Spleen (tissue), 11 donors: ENCODE measurements at regions not wholly inside any gene's neighbourhood (a gene's known extent, or its start where the extent isn't known, plus 50 kb on each side); places are given as distances from the start of the nearest gene placed in this dataset.

Source experiments
- DNase-seq: peaks from one replicate; pipeline ENCODE4 v3.0.0-alpha.2; 2020
- H3K27ac ChIP-seq, 8 donors: fragments of 200-600 bp; sonication (generic) in 7 of 8; 1 replicate in 4 of 8; 2 replicates in 4 of 8; pipeline versions ENCODE4 v1.5.0 to v1.8.0; 2016 to 2021; ENCODE audit warnings: inconsistent platforms in 4 of 8, mild to moderate bottlenecking in 4 of 8, moderate library complexity in 1 of 8
- H3K27me3 ChIP-seq, 7 donors: fragments of 200-600 bp; sonication (generic) in 6 of 7; replicated peaks in 1 of 7; 1 replicate in 4 of 7; 2 replicates in 3 of 7; pipeline versions ENCODE4 v1.5.0 to v1.8.0; 2016 to 2021; ENCODE audit warnings: inconsistent platforms in 3 of 7, mild to moderate bottlenecking in 1 of 7
- H3K36me3 ChIP-seq, 6 donors: fragments of 200-600 bp; sonication (generic) in 5 of 6; 1 replicate in 4 of 6; 2 replicates in 2 of 6; pipeline versions ENCODE4 v1.5.0 to v1.8.0; 2016 to 2021; ENCODE audit warnings: inconsistent platforms in 2 of 6
- H3K4me1 ChIP-seq, 6 donors: fragments of 200-600 bp; sonication (generic) in 5 of 6; 1 replicate in 3 of 6; 2 replicates in 3 of 6; pipeline versions ENCODE4 v1.5.0 to v1.8.0; 2016 to 2021; ENCODE audit warnings: inconsistent platforms in 3 of 6
- H3K4me3 ChIP-seq, 8 donors: fragments of 200-600 bp; sonication (generic) in 7 of 8; 1 replicate in 4 of 8; 2 replicates in 4 of 8; pipeline versions ENCODE4 v1.5.0 to v1.8.0; 2016 to 2021; ENCODE audit warnings: inconsistent platforms in 4 of 8, mild to moderate bottlenecking in 4 of 8, moderate library complexity in 2 of 8
- H3K9me3 ChIP-seq, 8 donors: fragments of 200-600 bp; sonication (generic) in 7 of 8; 1 replicate in 4 of 8; 2 replicates in 4 of 8; pipeline versions ENCODE4 v1.5.0 to v1.8.0; 2016 to 2021; ENCODE audit warnings: inconsistent platforms in 4 of 8
- POLR2A ChIP-seq, 3 donors: fragments of 450-650 bp; IDR thresholded peaks; one replicate each; pipeline ENCODE4 v1.5.1; 2017; ENCODE audit warnings: antibody characterized with exemption in 3 of 3, mild to moderate bottlenecking in 1 of 3
- POLR2AphosphoS5 ChIP-seq, 3 donors: sonication (generic); formaldehyde crosslinking; IDR thresholded peaks; one replicate each; pipeline ENCODE4 v1.5.1; 2017; ENCODE audit warnings: antibody characterized with exemption in 3 of 3
- WGBS, 5 donors: extraction: QIAGEN DNeasy Blood & Tissue Kit in 3 of 5; methylation state at CpG; one replicate each; pipeline versions ENCODE4 v1.1.5 to v1.1.7; 2013 to 2018; 5-methylcytosine and 5-hydroxymethylcytosine counted together
- intact Hi-C: fragments of 100-400 bp; cut with DNase I; formaldehyde crosslinking; loops from one replicate; pipeline ENCODE4 v1.15.0; 2023; ENCODE audit warnings: low total_unique reads
- TF ChIP-seq, protein P1 (sequence below), 11 experiments: fragments of 200-600 bp in 7 of 11; fragments of 450-650 bp in 4 of 11; sonication (generic) in 4 of 11; IDR thresholded peaks in 8 of 11; conservative IDR thresholded peaks in 3 of 11; 1 replicate in 7 of 11; 2 replicates in 4 of 11; pipeline versions ENCODE4 v1.4.0 to v1.8.0; 2016 to 2021; ENCODE audit warnings: antibody characterized with exemption in 11 of 11, inconsistent platforms in 4 of 11, mild to moderate bottlenecking in 1 of 11
- donor health status: healthy with polysubstance abuse.
- donor health status: DM: no; HTN: no; CAD: no; lungs with moderate emphysema.
- donor health status: DM: no; HTN: no; CAD: no.
- donor health status: Bipolar disorder and iron deficiency.
- donor health status: healthy.
- donor health status: DM: no; HTN: no; CAD: no.
- donor health status: DM: yes; HTN: yes; CAD: no.

DNA sequence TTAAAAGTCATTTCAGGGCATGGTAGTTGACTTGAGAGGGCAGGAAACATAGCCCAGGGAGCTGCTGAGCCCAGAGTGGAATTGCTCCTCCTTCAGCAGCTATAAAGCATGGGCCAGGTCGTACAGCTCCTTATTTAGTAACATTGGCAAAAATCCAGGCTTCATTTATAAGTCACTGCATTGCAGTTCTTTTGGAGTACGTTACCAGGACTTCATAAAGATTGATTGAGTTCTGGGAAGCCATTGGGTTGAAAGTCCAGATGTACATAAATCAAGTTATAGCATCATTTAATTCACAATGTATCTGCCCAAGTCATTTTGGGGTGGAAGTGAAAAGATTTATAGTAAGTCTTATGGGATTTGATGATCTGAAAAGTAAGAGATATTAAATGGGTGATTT, 53.0 kb upstream of the ANKEF1 start:
- Histone ChIP-seq H3K36me3 (no peaks in the 10 kb centered on the region), H3K4me3 (no peak overlapping the region)
- intact Hi-C loops: no loop called here

DNA sequence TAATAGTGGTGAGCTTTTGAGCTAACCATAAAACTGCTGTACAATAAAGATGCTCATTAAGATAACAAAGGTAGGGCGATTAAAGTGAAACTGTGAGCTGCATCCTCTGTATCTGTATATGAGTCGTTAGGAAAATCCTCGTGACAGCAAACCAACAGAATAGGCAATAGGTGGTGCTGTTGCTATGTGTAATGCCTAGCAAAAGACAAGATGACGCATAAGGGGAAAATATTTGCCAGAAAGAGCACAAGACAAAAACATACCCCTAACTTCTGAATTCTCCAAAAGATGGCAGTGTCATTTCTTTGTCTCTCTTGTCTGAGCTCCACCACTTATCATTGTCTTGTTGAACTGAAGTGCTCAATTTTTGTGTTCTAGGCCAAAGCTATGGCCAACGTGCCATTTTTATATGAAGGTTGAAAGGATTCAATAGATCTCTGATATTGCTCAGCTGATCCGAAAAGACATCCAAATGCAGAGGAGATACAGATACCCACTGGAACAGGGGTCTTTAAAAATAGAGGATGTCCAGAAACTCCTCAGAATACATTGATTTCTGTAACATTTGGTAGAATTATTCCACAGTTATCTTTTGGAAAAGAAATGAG, 56.3 kb upstream of the ANKEF1 start:
- no peak for DNase-seq
- no peak overlapping the region for H3K27ac ChIP-seq
- peak overlapping the region in 1 of 8 donors; percentile 22 for H3K4me3 ChIP-seq
- 24 to 28% (median 24%) methylated on average over 6 of the region's 6 CpGs for WGBS, 5 donors
- H3K36me3 ChIP-seq: no peaks in the 10 kb centered on the region
- no peaks in the 10 kb centered on the region for H3K9me3 ChIP-seq
- TF ChIP-seq POLR2A (IDR thresholded peaks at IDR 0.05): no peak
- no peak for TF ChIP-seq POLR2AphosphoS5 (IDR thresholded peaks at IDR 0.05)
- TF ChIP-seq, protein P1, sequence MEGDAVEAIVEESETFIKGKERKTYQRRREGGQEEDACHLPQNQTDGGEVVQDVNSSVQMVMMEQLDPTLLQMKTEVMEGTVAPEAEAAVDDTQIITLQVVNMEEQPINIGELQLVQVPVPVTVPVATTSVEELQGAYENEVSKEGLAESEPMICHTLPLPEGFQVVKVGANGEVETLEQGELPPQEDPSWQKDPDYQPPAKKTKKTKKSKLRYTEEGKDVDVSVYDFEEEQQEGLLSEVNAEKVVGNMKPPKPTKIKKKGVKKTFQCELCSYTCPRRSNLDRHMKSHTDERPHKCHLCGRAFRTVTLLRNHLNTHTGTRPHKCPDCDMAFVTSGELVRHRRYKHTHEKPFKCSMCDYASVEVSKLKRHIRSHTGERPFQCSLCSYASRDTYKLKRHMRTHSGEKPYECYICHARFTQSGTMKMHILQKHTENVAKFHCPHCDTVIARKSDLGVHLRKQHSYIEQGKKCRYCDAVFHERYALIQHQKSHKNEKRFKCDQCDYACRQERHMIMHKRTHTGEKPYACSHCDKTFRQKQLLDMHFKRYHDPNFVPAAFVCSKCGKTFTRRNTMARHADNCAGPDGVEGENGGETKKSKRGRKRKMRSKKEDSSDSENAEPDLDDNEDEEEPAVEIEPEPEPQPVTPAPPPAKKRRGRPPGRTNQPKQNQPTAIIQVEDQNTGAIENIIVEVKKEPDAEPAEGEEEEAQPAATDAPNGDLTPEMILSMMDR (IDR thresholded peaks at IDR 0.05 in 8 of 11, conservative IDR thresholded peaks at IDR 0.05 in 3 of 11): peak; percentile 55 to 79 (median 72)
- H3K4me1 ChIP-seq: peaks cover 0 to 6% (median 0%) of the 10 kb centered on the region in 6 donors
- intact Hi-C loops: loop anchor here (5.0 kb wide), 2 partner anchors 114 to 449 kb away; no protein-coding TSS in a partner anchor
- no peaks in the 10 kb centered on the region for H3K27me3 ChIP-seq

More for the DNA sequence above, 53.0 kb upstream of the ANKEF1 start:
- no peak for DNase-seq
- Histone ChIP-seq H3K9me3 (no peaks in the 10 kb centered on the region), H3K27me3 (peaks cover 0 to 4% (median 0%) of the 10 kb centered on the region in 7 donors), H3K27ac (no peak overlapping the region), H3K4me1 (peaks cover 0 to 7% (median 1%) of the 10 kb centered on the region in 6 donors)
- WGBS, 5 donors: 30 to 42% (median 36%) methylated on average over 2 of the region's 2 CpGs
- TF ChIP-seq, protein P1 (IDR thresholded peaks at IDR 0.05 in 8 of 11, conservative IDR thresholded peaks at IDR 0.05 in 3 of 11): no peak
- TF ChIP-seq POLR2AphosphoS5 (IDR thresholded peaks at IDR 0.05) (no peak), POLR2A (IDR thresholded peaks at IDR 0.05) (no peak)

DNA sequence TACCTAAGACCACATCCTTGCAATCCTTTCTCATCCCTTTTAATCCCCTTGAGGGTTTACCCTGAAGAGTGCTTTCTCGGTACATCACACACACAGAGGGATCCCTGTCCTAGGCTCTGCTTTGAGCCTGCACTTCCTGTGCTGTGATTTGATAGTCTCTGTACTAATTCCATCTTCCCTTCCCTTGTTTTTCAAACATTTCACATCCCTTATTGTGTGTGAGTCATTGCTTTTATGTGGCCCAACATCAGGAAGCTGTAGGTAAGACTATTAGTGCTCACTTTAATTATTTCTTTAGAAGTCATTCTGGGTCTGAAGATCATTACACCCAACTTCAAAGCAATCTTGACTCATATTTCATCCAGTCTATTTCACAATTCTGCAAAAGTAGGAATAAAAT, 57.2 kb upstream of the ANKEF1 start:
- Histone ChIP-seq H3K36me3 (no peaks in the 10 kb centered on the region), H3K4me3 (no peak overlapping the region), H3K4me1 (peaks cover 0 to 6% (median 0%) of the 10 kb centered on the region in 6 donors), H3K9me3 (no peaks in the 10 kb centered on the region), H3K27me3 (no peaks in the 10 kb centered on the region), H3K27ac (no peak overlapping the region)
- no peak for TF ChIP-seq POLR2AphosphoS5 (IDR thresholded peaks at IDR 0.05)
- TF ChIP-seq, protein P1 (IDR thresholded peaks at IDR 0.05 in 8 of 11, conservative IDR thresholded peaks at IDR 0.05 in 3 of 11): no peak
- TF ChIP-seq POLR2A (IDR thresholded peaks at IDR 0.05): no peak
- no peak for DNase-seq
- 33 to 52% (median 38%) methylated on average over 1 of the region's 1 CpG for WGBS, 5 donors
- intact Hi-C loops: loop anchor here (5.0 kb wide), 2 partner anchors 115 to 450 kb away; no protein-coding TSS in a partner anchor

DNA sequence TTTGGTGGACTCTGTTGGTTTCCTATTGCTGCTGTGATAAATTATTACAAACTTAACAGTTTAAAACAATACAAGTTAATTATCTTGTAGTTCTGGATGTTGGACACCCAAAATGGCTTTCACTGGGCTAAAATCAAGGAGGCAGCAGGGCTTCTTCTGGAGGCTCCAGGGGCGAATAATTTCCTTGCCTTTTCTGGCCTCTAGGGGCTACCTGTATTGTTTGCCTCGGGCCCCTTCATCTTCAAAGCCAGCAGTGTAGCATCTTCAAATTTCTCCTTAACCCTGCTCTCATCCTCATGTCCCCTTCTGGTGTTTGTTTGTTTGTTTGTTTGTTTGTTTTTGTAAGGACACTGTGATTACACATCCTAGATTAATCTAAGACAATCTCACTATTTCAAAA, 60.5 kb upstream of the ANKEF1 start:
- Histone ChIP-seq H3K27me3 (no peaks in the 10 kb centered on the region), H3K36me3 (no peaks in the 10 kb centered on the region), H3K4me1 (peaks cover 0 to 6% (median 0%) of the 10 kb centered on the region in 6 donors), H3K27ac (no peak overlapping the region), H3K4me3 (no peak overlapping the region), H3K9me3 (no peaks in the 10 kb centered on the region)
- intact Hi-C loops: no loop called here
- TF ChIP-seq POLR2A (IDR thresholded peaks at IDR 0.05) (no peak), POLR2AphosphoS5 (IDR thresholded peaks at IDR 0.05) (no peak)
- TF ChIP-seq, protein P1 (IDR thresholded peaks at IDR 0.05 in 8 of 11, conservative IDR thresholded peaks at IDR 0.05 in 3 of 11): no peak
- WGBS, 5 donors: 59 to 82% (median 62%) methylated on average over 2 of the region's 2 CpGs
- no peak for DNase-seq
